ENCODE measurements at regions not wholly inside any gene's neighbourhood (a gene's known extent, or its start where the extent isn't known, plus 50 kb on each side); places are given as distances from the start of the nearest gene placed in this dataset.

DNA sequence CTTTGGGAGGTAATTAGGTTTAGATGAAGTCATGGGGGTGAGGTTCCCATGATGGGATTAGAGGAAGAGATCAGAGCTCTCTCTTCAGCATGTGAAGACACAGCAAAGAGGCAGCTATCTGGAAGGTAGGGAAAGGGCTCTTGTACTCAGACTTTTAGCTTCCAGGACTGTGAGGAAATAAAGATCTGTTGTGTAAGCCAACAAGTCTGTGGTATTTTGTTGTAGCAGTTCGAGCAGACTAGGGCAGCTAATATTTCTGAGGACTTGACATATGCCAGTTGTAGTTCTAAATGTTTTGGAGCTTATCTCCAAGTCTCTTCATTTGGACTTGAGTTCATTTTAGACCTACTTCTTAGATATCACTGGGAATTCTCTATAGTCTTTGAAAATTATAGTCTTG lies 137.3 kb upstream of the PDE5A start:
- no peaks in the 10 kb centered on the region for H3K36me3 ChIP-seq
- no peak overlapping the region for H3K4me3 ChIP-seq
- no peak for DNase-seq
- no peak overlapping the region for H3K27ac ChIP-seq (replicated peaks)
- intact Hi-C loops (cut with micrococcal nuclease) = no loop called here
- H3K27me3 ChIP-seq (ENCODE audit: low read depth) = no peaks in the 10 kb centered on the region
- no peaks in the 10 kb centered on the region for H3K4me1 ChIP-seq
- TF ChIP-seq, protein P1, sequence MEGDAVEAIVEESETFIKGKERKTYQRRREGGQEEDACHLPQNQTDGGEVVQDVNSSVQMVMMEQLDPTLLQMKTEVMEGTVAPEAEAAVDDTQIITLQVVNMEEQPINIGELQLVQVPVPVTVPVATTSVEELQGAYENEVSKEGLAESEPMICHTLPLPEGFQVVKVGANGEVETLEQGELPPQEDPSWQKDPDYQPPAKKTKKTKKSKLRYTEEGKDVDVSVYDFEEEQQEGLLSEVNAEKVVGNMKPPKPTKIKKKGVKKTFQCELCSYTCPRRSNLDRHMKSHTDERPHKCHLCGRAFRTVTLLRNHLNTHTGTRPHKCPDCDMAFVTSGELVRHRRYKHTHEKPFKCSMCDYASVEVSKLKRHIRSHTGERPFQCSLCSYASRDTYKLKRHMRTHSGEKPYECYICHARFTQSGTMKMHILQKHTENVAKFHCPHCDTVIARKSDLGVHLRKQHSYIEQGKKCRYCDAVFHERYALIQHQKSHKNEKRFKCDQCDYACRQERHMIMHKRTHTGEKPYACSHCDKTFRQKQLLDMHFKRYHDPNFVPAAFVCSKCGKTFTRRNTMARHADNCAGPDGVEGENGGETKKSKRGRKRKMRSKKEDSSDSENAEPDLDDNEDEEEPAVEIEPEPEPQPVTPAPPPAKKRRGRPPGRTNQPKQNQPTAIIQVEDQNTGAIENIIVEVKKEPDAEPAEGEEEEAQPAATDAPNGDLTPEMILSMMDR (IDR thresholded peaks at IDR 0.05; ENCODE audit: borderline replicate concordance) = no peak
- peaks cover 12% of the 10 kb centered on the region for H3K9me3 ChIP-seq (replicated peaks)

DNA sequence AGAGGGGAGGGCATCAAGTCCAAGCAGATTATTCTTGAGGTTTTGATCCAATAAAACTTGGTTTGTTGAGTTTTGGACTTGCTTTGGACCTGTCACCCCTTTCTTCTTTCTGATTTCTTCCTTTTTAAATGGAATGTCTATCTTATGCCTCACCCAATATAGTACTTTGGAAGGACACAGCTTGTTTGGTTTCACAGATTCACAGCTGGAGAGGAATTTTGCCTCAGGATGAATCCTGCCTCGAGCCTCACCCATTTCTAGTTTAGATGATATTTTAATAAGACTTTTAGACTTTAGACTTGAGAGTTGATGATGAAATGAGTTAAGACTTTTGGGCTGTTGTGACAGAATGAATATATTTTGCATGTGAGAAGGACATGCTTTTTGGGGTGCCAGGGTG lies 136.9 kb upstream of the PDE5A start:
- DNase-seq = no peak
- Histone ChIP-seq H3K27me3 (ENCODE audit: low read depth) (no peaks in the 10 kb centered on the region), H3K27ac (replicated peaks) (no peak overlapping the region), H3K4me1 (no peaks in the 10 kb centered on the region), H3K4me3 (no peak overlapping the region), H3K9me3 (replicated peaks) (peaks cover 12% of the 10 kb centered on the region), H3K36me3 (no peaks in the 10 kb centered on the region)
- TF ChIP-seq, protein P1 (IDR thresholded peaks at IDR 0.05; ENCODE audit: borderline replicate concordance) = no peak
- intact Hi-C loops (cut with micrococcal nuclease) = no loop called here

DNA sequence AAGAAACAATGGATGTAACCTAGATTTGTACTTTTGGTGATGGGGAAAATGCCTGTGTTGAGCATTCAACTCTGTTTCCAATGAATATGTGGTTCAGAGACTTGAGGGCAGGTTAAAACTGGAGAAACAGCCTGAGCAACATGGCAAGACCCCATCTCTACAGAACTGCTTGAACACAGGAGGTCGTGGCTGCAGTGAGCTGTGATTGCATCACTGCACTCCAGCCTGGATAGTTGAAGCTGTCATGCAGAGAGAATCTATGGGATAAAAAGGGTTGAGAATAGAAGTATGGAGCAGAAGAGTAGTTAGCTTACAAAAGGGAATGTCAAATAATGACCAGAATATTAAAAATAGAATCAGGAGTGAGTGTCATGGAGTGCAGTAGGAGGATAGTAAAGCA lies 134.8 kb upstream of the PDE5A start:
- no peaks in the 10 kb centered on the region for H3K27me3 ChIP-seq (ENCODE audit: low read depth)
- TF ChIP-seq, protein P1 (IDR thresholded peaks at IDR 0.05; ENCODE audit: borderline replicate concordance) = no peak
- H3K9me3 ChIP-seq (replicated peaks) = peaks cover 12% of the 10 kb centered on the region
- no peak overlapping the region for H3K4me3 ChIP-seq
- H3K36me3 ChIP-seq = no peaks in the 10 kb centered on the region
- no peaks in the 10 kb centered on the region for H3K4me1 ChIP-seq
- intact Hi-C loops (cut with micrococcal nuclease) = no loop called here
- H3K27ac ChIP-seq (replicated peaks) = no peak overlapping the region
- no peak for DNase-seq

DNA sequence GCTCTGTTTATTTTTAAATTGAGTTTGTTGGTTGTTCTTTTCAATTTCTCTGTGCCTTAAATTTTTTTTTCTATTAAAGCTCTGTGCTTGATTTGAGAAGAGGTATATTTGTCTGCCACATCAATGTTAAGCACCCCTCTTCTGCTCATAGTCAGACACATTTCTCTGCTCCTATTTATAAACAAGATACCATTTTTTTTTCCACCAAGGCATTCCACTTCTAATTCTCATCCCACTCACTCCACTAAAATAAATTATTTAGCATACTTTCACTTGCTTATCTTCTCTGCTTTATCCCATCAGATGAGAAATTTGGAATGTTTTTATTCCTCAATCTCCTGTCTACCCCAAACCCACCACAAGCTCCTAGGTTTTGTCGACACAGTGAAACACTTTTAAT lies 127.0 kb upstream of the PDE5A start:
- DNase-seq = no peak
- TF ChIP-seq, protein P1 (IDR thresholded peaks at IDR 0.05; ENCODE audit: borderline replicate concordance) = no peak
- intact Hi-C loops (cut with micrococcal nuclease) = no loop called here
- Histone ChIP-seq H3K4me3 (no peak overlapping the region), H3K9me3 (replicated peaks) (no peaks in the 10 kb centered on the region), H3K4me1 (no peaks in the 10 kb centered on the region), H3K27ac (replicated peaks) (no peak overlapping the region), H3K36me3 (no peaks in the 10 kb centered on the region), H3K27me3 (ENCODE audit: low read depth) (no peaks in the 10 kb centered on the region)

DNA sequence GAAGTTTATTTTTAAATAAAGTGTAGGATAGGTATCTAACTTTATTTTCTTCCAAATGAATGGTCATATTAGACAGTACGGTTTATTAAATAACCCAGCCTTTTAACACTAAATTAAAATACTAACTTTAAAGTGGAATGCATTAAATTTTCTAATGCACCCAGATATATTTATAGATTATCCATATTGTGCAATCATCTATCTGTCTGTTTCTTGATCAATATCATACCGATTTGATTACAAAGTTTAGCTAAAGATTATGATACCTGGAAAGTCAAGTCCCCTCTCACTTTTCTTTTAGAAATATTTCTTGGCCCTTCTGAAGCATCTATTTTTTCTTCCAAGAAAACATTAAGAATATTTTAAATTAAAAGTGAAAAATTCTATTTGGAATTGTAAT lies 124.3 kb upstream of the PDE5A start:
- DNase-seq = no peak
- Histone ChIP-seq H3K4me1 (peaks cover 9% of the 10 kb centered on the region), H3K27ac (replicated peaks) (no peak overlapping the region), H3K4me3 (no peak overlapping the region), H3K36me3 (no peaks in the 10 kb centered on the region), H3K27me3 (ENCODE audit: low read depth) (no peaks in the 10 kb centered on the region), H3K9me3 (replicated peaks) (no peaks in the 10 kb centered on the region)
- intact Hi-C loops (cut with micrococcal nuclease) = no loop called here
- TF ChIP-seq, protein P1 (IDR thresholded peaks at IDR 0.05; ENCODE audit: borderline replicate concordance) = no peak

DNA sequence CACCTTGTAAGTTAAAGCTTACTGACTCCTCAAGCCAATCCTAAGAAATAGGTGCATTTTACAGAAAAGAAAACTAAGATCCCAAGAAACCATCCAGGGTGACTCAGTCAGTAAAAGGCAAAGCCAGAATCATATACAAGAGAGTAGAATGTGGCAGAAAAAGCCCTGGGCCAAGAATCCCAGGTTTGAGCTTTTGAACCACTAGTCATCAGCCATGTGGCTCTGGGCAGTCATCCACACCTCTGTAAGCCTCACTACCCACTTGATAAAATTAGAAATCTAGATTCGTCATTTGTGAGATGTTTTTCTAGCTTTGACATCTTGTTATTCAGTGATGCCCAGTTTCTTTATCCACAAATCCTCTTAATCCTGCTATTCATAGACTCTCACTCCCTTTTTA lies 122.2 kb upstream of the PDE5A start:
- H3K4me3 ChIP-seq = no peak overlapping the region
- no peaks in the 10 kb centered on the region for H3K27me3 ChIP-seq (ENCODE audit: low read depth)
- H3K36me3 ChIP-seq = no peaks in the 10 kb centered on the region
- no peak for DNase-seq
- intact Hi-C loops (cut with micrococcal nuclease) = no loop called here
- TF ChIP-seq, protein P1 (IDR thresholded peaks at IDR 0.05; ENCODE audit: borderline replicate concordance) = no peak
- peak overlapping the region; percentile 11 for H3K27ac ChIP-seq (replicated peaks)
- no peaks in the 10 kb centered on the region for H3K9me3 ChIP-seq (replicated peaks)
- H3K4me1 ChIP-seq = peaks cover 9% of the 10 kb centered on the region
